Fibroblast of the aortic adventitia (primary cell): ENCODE measurements at regions not wholly inside any gene's neighbourhood (a gene's known extent, or its start where the extent isn't known, plus 50 kb on each side); places are given as distances from the start of the nearest gene placed in this dataset.

Experiments used
- DNase-seq: peaks from one replicate; pipeline ENCODE4 v3.0.0-alpha.2; 2010; ENCODE audit warnings: low read depth
- H3K4me3 ChIP-seq: 2 replicates; pipeline ENCODE4 v1.5.1; 2011; ENCODE audit warnings: low read depth, mild to moderate bottlenecking, control low read depth, low read length, moderate library complexity
- CTCF ChIP-seq: IDR thresholded peaks from 2 replicates; pipeline ENCODE4 v1.5.1; 2011; ENCODE audit warnings: mild to moderate bottlenecking, low read length, control low read depth, inconsistent platforms; ENCODE audit not compliant: insufficient read depth

- no peak overlapping the region for H3K4me3 ChIP-seq
- no peak for TF ChIP-seq CTCF
- DNase-seq, result no peak
Observed at GRCh38 chr4:123547216-123548165, 150.9 kb downstream of the SPRY1 start.

- H3K4me3 ChIP-seq, result no peak overlapping the region
- TF ChIP-seq CTCF, result no peak
- no peak for DNase-seq
Observed at GRCh38 chr4:123553279-123553678, 156.7 kb downstream of the SPRY1 start.

GRCh38 chr4:123553733-123554637, 157.4 kb downstream of the SPRY1 start:
- no peak overlapping the region for H3K4me3 ChIP-seq
- DNase-seq, result no peak
- TF ChIP-seq CTCF, result no peak

- TF ChIP-seq CTCF, result no peak
- peak; percentile 21 for DNase-seq
- no peak overlapping the region for H3K4me3 ChIP-seq
Observed at GRCh38 chr4:123554801-123555232, 158.2 kb downstream of the SPRY1 start.

- TF ChIP-seq CTCF, result no peak
- no peak overlapping the region for H3K4me3 ChIP-seq
- DNase-seq, result peak; percentile 97
Observed at GRCh38 chr4:123555233-123555806, 158.7 kb downstream of the SPRY1 start.

- peak; percentile 62 for DNase-seq
- no peak overlapping the region for H3K4me3 ChIP-seq
- no peak for TF ChIP-seq CTCF
Observed at GRCh38 chr4:123555807-123556273, 159.2 kb downstream of the SPRY1 start.
